ENCODE measurements at regions not wholly inside any gene's neighbourhood (a gene's known extent, or its start where the extent isn't known, plus 50 kb on each side); places are given as distances from the start of the nearest gene placed in this dataset.

DNA sequence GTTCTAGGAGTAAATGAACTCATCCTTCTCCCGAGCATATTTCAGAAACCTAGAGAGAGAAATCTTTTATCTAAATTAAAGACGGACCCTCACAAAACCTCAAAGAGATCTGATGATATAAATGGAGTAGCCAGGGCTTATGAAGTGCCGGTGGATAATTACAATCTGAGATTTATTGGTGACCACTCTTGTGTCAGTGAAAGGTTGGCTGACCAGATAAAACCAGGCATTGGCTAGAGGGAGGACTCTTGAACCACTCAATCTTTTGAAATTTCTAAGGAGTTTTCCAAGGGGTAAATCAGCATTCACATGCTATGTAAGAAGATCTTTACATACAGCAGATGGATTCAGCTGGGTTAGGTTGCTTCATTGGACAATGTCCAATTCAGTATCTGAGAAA is 227.3 kb upstream of the MMADHC start:
- ATAC-seq (no peak), DNase-seq (ENCODE audit: low read depth, low spot score) (no peak)
- BruUV-seq (replicated peaks), result no TSS peak
- H3K9me3 ChIP-seq (ENCODE audit: control insufficient read depth, insufficient read depth, low read depth, low read length), result no peaks in the 10 kb centered on the region
- intact Hi-C loops (cut with micrococcal nuclease; ENCODE audit: unreplicated experiment) (no loop called here), in situ Hi-C loops (cut with HindIII; ENCODE audit: low pct_unique_long_range_greater_than_20kb, low sequenced_read_pairs) (no loop called here)
- TF ChIP-seq, protein P1, sequence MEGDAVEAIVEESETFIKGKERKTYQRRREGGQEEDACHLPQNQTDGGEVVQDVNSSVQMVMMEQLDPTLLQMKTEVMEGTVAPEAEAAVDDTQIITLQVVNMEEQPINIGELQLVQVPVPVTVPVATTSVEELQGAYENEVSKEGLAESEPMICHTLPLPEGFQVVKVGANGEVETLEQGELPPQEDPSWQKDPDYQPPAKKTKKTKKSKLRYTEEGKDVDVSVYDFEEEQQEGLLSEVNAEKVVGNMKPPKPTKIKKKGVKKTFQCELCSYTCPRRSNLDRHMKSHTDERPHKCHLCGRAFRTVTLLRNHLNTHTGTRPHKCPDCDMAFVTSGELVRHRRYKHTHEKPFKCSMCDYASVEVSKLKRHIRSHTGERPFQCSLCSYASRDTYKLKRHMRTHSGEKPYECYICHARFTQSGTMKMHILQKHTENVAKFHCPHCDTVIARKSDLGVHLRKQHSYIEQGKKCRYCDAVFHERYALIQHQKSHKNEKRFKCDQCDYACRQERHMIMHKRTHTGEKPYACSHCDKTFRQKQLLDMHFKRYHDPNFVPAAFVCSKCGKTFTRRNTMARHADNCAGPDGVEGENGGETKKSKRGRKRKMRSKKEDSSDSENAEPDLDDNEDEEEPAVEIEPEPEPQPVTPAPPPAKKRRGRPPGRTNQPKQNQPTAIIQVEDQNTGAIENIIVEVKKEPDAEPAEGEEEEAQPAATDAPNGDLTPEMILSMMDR (IDR thresholded peaks at IDR 0.05), result no peak
- TF ChIP-seq TCF7L2 (IDR thresholded peaks at IDR 0.05; ENCODE audit: low read depth, low read length) (no peak), POLR2AphosphoS5 (IDR thresholded peaks at IDR 0.05; ENCODE audit: low read depth, low read length) (no peak), SIN3A (IDR thresholded peaks at IDR 0.05; ENCODE audit: borderline replicate concordance, insufficient read depth, low read depth, low read length) (no peak)
- TF ChIP-seq, protein P2, sequence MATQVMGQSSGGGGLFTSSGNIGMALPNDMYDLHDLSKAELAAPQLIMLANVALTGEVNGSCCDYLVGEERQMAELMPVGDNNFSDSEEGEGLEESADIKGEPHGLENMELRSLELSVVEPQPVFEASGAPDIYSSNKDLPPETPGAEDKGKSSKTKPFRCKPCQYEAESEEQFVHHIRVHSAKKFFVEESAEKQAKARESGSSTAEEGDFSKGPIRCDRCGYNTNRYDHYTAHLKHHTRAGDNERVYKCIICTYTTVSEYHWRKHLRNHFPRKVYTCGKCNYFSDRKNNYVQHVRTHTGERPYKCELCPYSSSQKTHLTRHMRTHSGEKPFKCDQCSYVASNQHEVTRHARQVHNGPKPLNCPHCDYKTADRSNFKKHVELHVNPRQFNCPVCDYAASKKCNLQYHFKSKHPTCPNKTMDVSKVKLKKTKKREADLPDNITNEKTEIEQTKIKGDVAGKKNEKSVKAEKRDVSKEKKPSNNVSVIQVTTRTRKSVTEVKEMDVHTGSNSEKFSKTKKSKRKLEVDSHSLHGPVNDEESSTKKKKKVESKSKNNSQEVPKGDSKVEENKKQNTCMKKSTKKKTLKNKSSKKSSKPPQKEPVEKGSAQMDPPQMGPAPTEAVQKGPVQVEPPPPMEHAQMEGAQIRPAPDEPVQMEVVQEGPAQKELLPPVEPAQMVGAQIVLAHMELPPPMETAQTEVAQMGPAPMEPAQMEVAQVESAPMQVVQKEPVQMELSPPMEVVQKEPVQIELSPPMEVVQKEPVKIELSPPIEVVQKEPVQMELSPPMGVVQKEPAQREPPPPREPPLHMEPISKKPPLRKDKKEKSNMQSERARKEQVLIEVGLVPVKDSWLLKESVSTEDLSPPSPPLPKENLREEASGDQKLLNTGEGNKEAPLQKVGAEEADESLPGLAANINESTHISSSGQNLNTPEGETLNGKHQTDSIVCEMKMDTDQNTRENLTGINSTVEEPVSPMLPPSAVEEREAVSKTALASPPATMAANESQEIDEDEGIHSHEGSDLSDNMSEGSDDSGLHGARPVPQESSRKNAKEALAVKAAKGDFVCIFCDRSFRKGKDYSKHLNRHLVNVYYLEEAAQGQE (IDR thresholded peaks at IDR 0.05; ENCODE audit: insufficient read depth in 1 of 2, low read depth in 2 of 2, low read length in 1 of 2), result no peak
- no peak overlapping the region for H3K4me3 ChIP-seq (ENCODE audit: low read depth in 2 of 2, low read length in 2 of 2)
- ChIA-PET POLR2A (no interaction called here), CTCF (no interaction called here)
- H3K4me1 ChIP-seq (ENCODE audit: control insufficient read depth, insufficient read depth, low read length), result no peaks in the 10 kb centered on the region; the same call in 1 of the 2 replicates
- H3K27me3 ChIP-seq (ENCODE audit: control insufficient read depth, insufficient read depth, low read length), result no peaks in the 10 kb centered on the region
- no peaks in the 10 kb centered on the region for H3K36me3 ChIP-seq (ENCODE audit: control insufficient read depth, insufficient read depth, low read length)
- no peak overlapping the region for H3K27ac ChIP-seq (ENCODE audit: low read length)

DNA sequence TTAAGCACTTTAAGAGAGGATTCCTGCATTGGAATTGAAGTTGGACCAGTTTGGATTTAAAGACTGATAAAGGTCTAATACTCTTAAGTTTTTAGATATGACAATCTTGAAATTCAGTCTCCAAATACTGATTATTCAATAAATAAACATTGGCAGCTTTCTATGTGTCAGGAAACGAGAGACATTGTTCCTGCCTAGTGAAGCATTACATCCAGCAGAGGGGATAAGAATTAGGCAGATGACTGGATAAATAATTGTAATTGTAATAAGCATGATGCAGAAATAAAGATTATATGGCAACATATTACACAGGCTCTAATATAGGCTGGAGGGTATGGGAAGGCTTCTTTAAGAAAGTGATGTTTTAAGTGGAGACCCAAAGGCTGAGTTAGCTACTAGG is 226.5 kb upstream of the MMADHC start:
- H3K27me3 ChIP-seq (ENCODE audit: control insufficient read depth, insufficient read depth, low read length), result no peaks in the 10 kb centered on the region
- CTCF ChIA-PET, result no interaction called here
- POLR2A ChIA-PET, result no interaction called here
- no peaks in the 10 kb centered on the region for H3K36me3 ChIP-seq (ENCODE audit: control insufficient read depth, insufficient read depth, low read length)
- intact Hi-C loops (cut with micrococcal nuclease; ENCODE audit: unreplicated experiment) (no loop called here), in situ Hi-C loops (cut with HindIII; ENCODE audit: low pct_unique_long_range_greater_than_20kb, low sequenced_read_pairs) (no loop called here)
- no TSS peak for BruUV-seq (replicated peaks)
- TF ChIP-seq, protein P2 (IDR thresholded peaks at IDR 0.05; ENCODE audit: insufficient read depth in 1 of 2, low read depth in 2 of 2, low read length in 1 of 2), result no peak
- TF ChIP-seq, protein P1 (IDR thresholded peaks at IDR 0.05), result no peak
- no peak for TF ChIP-seq POLR2AphosphoS5 (IDR thresholded peaks at IDR 0.05; ENCODE audit: low read depth, low read length)
- TF ChIP-seq SIN3A (IDR thresholded peaks at IDR 0.05; ENCODE audit: borderline replicate concordance, insufficient read depth, low read depth, low read length), result no peak
- TF ChIP-seq TCF7L2 (IDR thresholded peaks at IDR 0.05; ENCODE audit: low read depth, low read length), result no peak
- H3K4me1 ChIP-seq (ENCODE audit: control insufficient read depth, insufficient read depth, low read length), result no peaks in the 10 kb centered on the region; the same call in 1 of the 2 replicates
- ATAC-seq, result no peak
- DNase-seq (ENCODE audit: low read depth, low spot score), result no peak
- H3K4me3 ChIP-seq (ENCODE audit: low read depth in 2 of 2, low read length in 2 of 2), result no peak overlapping the region
- H3K9me3 ChIP-seq (ENCODE audit: control insufficient read depth, insufficient read depth, low read depth, low read length), result no peaks in the 10 kb centered on the region; the same call in 1 of the 2 replicates
- no peak overlapping the region for H3K27ac ChIP-seq (ENCODE audit: low read length)
